ENCODE measurements at regions not wholly inside any gene's neighbourhood (a gene's known extent, or its start where the extent isn't known, plus 50 kb on each side); places are given as distances from the start of the nearest gene placed in this dataset.

- no peak for TF ChIP-seq CHD7 (IDR thresholded peaks at IDR 0.05; ENCODE audit: insufficient replicate concordance, low read length)
- no peak for TF ChIP-seq ATF3 (IDR thresholded peaks at IDR 0.05; ENCODE audit: insufficient read depth, low read depth, low read length)
Measured at GRCh38 chr9:71614409-71615010, 153.8 kb downstream of the CEMIP2 start (continued).
